Aorta (tissue), 5 donors: ENCODE measurements at regions not wholly inside any gene's neighbourhood (a gene's known extent, or its start where the extent isn't known, plus 50 kb on each side); places are given as distances from the start of the nearest gene placed in this dataset.
A peak's percentile ranks its signal among the peaks of the same experiment; 100 is the strongest.
"Not testable (repeated sequence)": the region's sequence is repeated elsewhere in the genome, so short reads cannot be mapped to it uniquely, and the experiment has no call there.

Source experiments
- ATAC-seq: fragments of 200-7000 bp; cut with Tn5 transposase; one replicate; pipeline ENCODE4 v1.9.1; 2022; ENCODE audit warnings: moderate library complexity; ENCODE audit not compliant: low FRiP score
- DNase-seq, 2 donors: peaks; one replicate each; pipeline ENCODE4 v3.0.0-alpha.2; 2020
- H3K27ac ChIP-seq, 2 donors: one replicate each; pipeline ENCODE4 v1.5.1; 2013; ENCODE audit warnings: low read length in 2 of 2, mild to moderate bottlenecking in 2 of 2, moderate library complexity in 2 of 2, control low read depth in 1 of 2, inconsistent platforms in 1 of 2, low read depth in 1 of 2
- H3K27me3 ChIP-seq, 2 donors: one replicate each; pipeline ENCODE4 v1.6.1; 2013; ENCODE audit warnings: control low read depth in 1 of 2, low read length in 1 of 2, mild to moderate bottlenecking in 1 of 2, moderate library complexity in 1 of 2; ENCODE audit not compliant: insufficient read depth in 2 of 2, control insufficient read depth in 1 of 2
- H3K36me3 ChIP-seq, 2 donors: one replicate each; pipeline ENCODE4 v1.6.1; 2013; ENCODE audit warnings: control low read depth in 1 of 2, low read length in 1 of 2, mild to moderate bottlenecking in 1 of 2; ENCODE audit not compliant: insufficient read depth in 2 of 2, control insufficient read depth in 1 of 2
- H3K4me1 ChIP-seq, 2 donors: one replicate each; pipeline ENCODE4 v1.6.1; 2013; ENCODE audit warnings: low read length in 2 of 2, control low read depth in 1 of 2, mild to moderate bottlenecking in 1 of 2, moderate library complexity in 1 of 2; ENCODE audit not compliant: insufficient read depth in 2 of 2, control insufficient read depth in 1 of 2
- H3K4me3 ChIP-seq, 2 donors: one replicate each; pipeline ENCODE4 v1.5.1; 2013; ENCODE audit warnings: low read length in 2 of 2, control low read depth in 1 of 2, mild to moderate bottlenecking in 1 of 2
- H3K9me3 ChIP-seq: one replicate; pipeline ENCODE4 v1.6.1; 2013; ENCODE audit warnings: mild to moderate bottlenecking, low read length; ENCODE audit not compliant: control insufficient read depth
- WGBS, 2 donors: extraction: QIAGEN DNeasy Blood & Tissue Kit; methylation state at CpG; one replicate each; pipeline ENCODE4 v1.1.7; 2013; 5-methylcytosine and 5-hydroxymethylcytosine counted together
- intact Hi-C, 2 donors: fragments of 100-400 bp; cut with DNase I; formaldehyde crosslinking; loops; one replicate each; pipeline versions ENCODE4 v1.14.2 to v1.15.0; 2022
- donor health status: healthy with polysubstance abuse.
- donor health status: Bipolar disorder and iron deficiency.
- donor health status: DM: no; HTN: no; CAD: no.
- donor health status: DM: no; HTN: no; CAD: no.
- donor health status: DM: yes; HTN: yes; CAD: no.

GRCh38 chr3:73144276-73144675 lies 82.8 kb downstream of the EBLN2 start:
- no peaks in the 10 kb centered on the region for H3K4me1 ChIP-seq
- no peaks in the 10 kb centered on the region for H3K9me3 ChIP-seq
- H3K4me3 ChIP-seq: no peak overlapping the region
- intact Hi-C loops: no loop called here
- ATAC-seq: peak; percentile 21
- WGBS, 2 donors: 92 to 93% methylated on average over 5 of the region's 5 CpGs
- H3K36me3 ChIP-seq: no peaks in the 10 kb centered on the region
- no peak for DNase-seq
- no peak overlapping the region for H3K27ac ChIP-seq
- H3K27me3 ChIP-seq: no peaks in the 10 kb centered on the region

- Histone ChIP-seq H3K4me1 (no peaks in the 10 kb centered on the region), H3K27ac (no peak overlapping the region), H3K27me3 (no peaks in the 10 kb centered on the region), H3K36me3 (no peaks in the 10 kb centered on the region), H3K4me3 (no peak overlapping the region), H3K9me3 (no peaks in the 10 kb centered on the region)
- 93 to 94% methylated on average over 2 of the region's 2 CpGs for WGBS, 2 donors
- DNase-seq: no peak
- ATAC-seq: no peak
- intact Hi-C loops: no loop called here
Measured at GRCh38 chr3:73144828-73145227, 83.4 kb downstream of the EBLN2 start.

GRCh38 chr3:73147479-73147878 lies 86.0 kb downstream of the EBLN2 start:
- H3K9me3 ChIP-seq, H3K4me1 ChIP-seq, H3K36me3 ChIP-seq, H3K27me3 ChIP-seq, H3K27ac ChIP-seq, ATAC-seq, H3K4me3 ChIP-seq, intact Hi-C loops: not testable (repeated sequence)
- peak in 1 of 2 donors; percentile 54 for DNase-seq
- WGBS, 2 donors: 9 to 14% methylated on average over 9 of the region's 9 CpGs

GRCh38 chr3:73148206-73148605 lies 86.7 kb downstream of the EBLN2 start:
- Histone ChIP-seq H3K27ac (no peak overlapping the region), H3K27me3 (no peaks in the 10 kb centered on the region), H3K4me3 (no peak overlapping the region), H3K9me3 (no peaks in the 10 kb centered on the region), H3K36me3 (no peaks in the 10 kb centered on the region), H3K4me1 (no peaks in the 10 kb centered on the region)
- intact Hi-C loops: no loop called here
- 5 to 7% methylated on average over 2 of the region's 2 CpGs for WGBS, 2 donors
- ATAC-seq (peak; percentile 6), DNase-seq (no peak)

GRCh38 chr3:73148682-73149081 lies 87.2 kb downstream of the EBLN2 start:
- Histone ChIP-seq H3K27ac (peak overlapping the region in 1 of 2 donors; percentile 10), H3K27me3 (no peaks in the 10 kb centered on the region), H3K9me3 (no peaks in the 10 kb centered on the region), H3K36me3 (no peaks in the 10 kb centered on the region), H3K4me1 (no peaks in the 10 kb centered on the region), H3K4me3 (no peak overlapping the region)
- 20 to 34% methylated on average over 2 of the region's 2 CpGs for WGBS, 2 donors
- intact Hi-C loops: no loop called here
- ATAC-seq (no peak), DNase-seq (no peak)

GRCh38 chr3:73150369-73151130 lies 89.1 kb downstream of the EBLN2 start:
- H3K36me3 ChIP-seq: no peaks in the 10 kb centered on the region
- H3K27ac ChIP-seq: no peak overlapping the region
- H3K27me3 ChIP-seq: no peaks in the 10 kb centered on the region
- no peak overlapping the region for H3K4me3 ChIP-seq
- DNase-seq: no peak
- ATAC-seq: no peak
- H3K4me1 ChIP-seq: no peaks in the 10 kb centered on the region
- no peaks in the 10 kb centered on the region for H3K9me3 ChIP-seq
- WGBS, 2 donors: 97 to 98% methylated on average over 5 of the region's 5 CpGs
- intact Hi-C loops: no loop called here

GRCh38 chr3:73152571-73152970 lies 91.1 kb downstream of the EBLN2 start:
- H3K4me1 ChIP-seq, ATAC-seq, H3K9me3 ChIP-seq, intact Hi-C loops, DNase-seq, H3K4me3 ChIP-seq, H3K36me3 ChIP-seq, H3K27ac ChIP-seq, H3K27me3 ChIP-seq: not testable (repeated sequence)
- 96 to 97% methylated on average over 22 of the region's 22 CpGs for WGBS, 2 donors

- H3K4me3 ChIP-seq, H3K27ac ChIP-seq, H3K9me3 ChIP-seq, H3K36me3 ChIP-seq, ATAC-seq, intact Hi-C loops, H3K27me3 ChIP-seq, DNase-seq, H3K4me1 ChIP-seq: not testable (repeated sequence)
- 95 to 98% methylated on average over 2 of the region's 2 CpGs for WGBS, 2 donors
Measured at GRCh38 chr3:73153057-73153456, 91.6 kb downstream of the EBLN2 start.

- DNase-seq, H3K27ac ChIP-seq, H3K9me3 ChIP-seq, H3K36me3 ChIP-seq, H3K4me3 ChIP-seq, intact Hi-C loops, H3K4me1 ChIP-seq, H3K27me3 ChIP-seq, ATAC-seq: not testable (repeated sequence)
- 86 to 88% methylated on average over 3 of the region's 3 CpGs for WGBS, 2 donors
Measured at GRCh38 chr3:73154261-73154660, 92.8 kb downstream of the EBLN2 start.
